ENCODE measurements at regions not wholly inside any gene's neighbourhood (a gene's known extent, or its start where the extent isn't known, plus 50 kb on each side); places are given as distances from the start of the nearest gene placed in this dataset.

GRCh38 chr2:200102971-200103370, 147.6 kb downstream of the MAIP1 start:
- no peak for TF ChIP-seq CTCF (IDR thresholded peaks at IDR 0.05)
- TF ChIP-seq POLR2A (IDR thresholded peaks at IDR 0.05), result no peak

Data from uterus (tissue), 2 donors.